ENCODE measurements at regions not wholly inside any gene's neighbourhood (a gene's known extent, or its start where the extent isn't known, plus 50 kb on each side); places are given as distances from the start of the nearest gene placed in this dataset.

DNA sequence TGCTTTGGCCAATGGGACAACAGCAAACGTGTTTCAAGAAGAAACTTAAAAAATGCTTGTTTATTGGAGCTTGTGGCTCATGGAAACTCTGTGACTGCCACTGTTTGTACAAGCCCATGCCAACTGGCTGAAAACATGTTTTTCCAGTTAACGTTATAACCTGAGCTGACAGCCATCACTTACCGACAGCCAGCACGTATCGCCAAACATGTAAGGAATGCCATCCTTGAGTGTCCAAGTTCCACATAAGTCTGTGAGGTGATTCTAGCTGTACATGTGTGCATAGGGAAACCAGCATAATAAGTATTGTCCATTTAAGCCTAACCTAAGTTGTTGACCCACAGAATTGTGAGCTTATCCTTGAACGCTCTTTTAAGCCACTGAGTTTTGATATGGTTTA, 596.9 kb downstream of the TRHDE start:
- TF ChIP-seq, protein P1, sequence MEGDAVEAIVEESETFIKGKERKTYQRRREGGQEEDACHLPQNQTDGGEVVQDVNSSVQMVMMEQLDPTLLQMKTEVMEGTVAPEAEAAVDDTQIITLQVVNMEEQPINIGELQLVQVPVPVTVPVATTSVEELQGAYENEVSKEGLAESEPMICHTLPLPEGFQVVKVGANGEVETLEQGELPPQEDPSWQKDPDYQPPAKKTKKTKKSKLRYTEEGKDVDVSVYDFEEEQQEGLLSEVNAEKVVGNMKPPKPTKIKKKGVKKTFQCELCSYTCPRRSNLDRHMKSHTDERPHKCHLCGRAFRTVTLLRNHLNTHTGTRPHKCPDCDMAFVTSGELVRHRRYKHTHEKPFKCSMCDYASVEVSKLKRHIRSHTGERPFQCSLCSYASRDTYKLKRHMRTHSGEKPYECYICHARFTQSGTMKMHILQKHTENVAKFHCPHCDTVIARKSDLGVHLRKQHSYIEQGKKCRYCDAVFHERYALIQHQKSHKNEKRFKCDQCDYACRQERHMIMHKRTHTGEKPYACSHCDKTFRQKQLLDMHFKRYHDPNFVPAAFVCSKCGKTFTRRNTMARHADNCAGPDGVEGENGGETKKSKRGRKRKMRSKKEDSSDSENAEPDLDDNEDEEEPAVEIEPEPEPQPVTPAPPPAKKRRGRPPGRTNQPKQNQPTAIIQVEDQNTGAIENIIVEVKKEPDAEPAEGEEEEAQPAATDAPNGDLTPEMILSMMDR (conservative IDR thresholded peaks at IDR 0.05 in 1 of 2, IDR thresholded peaks at IDR 0.05 in 1 of 2; ENCODE audit: extremely low read depth in 1 of 2, insufficient read depth in 1 of 2, low read depth in 1 of 2, low read length in 2 of 2): no peak
- TF ChIP-seq EZH2 (IDR thresholded peaks at IDR 0.05; ENCODE audit: borderline replicate concordance, low read length): no peak
